NCI-H1092 (cell line): ENCODE measurements at regions not wholly inside any gene's neighbourhood (a gene's known extent, or its start where the extent isn't known, plus 50 kb on each side); places are given as distances from the start of the nearest gene placed in this dataset.
"Not testable (repeated sequence)": the region's sequence is repeated elsewhere in the genome, so short reads cannot be mapped to it uniquely, and the experiment has no call there.

Experiments used
- DNase-seq: peaks from one replicate; lab custom pipeline; 2025; lab: John Stamatoyannopoulos, UW

DNA sequence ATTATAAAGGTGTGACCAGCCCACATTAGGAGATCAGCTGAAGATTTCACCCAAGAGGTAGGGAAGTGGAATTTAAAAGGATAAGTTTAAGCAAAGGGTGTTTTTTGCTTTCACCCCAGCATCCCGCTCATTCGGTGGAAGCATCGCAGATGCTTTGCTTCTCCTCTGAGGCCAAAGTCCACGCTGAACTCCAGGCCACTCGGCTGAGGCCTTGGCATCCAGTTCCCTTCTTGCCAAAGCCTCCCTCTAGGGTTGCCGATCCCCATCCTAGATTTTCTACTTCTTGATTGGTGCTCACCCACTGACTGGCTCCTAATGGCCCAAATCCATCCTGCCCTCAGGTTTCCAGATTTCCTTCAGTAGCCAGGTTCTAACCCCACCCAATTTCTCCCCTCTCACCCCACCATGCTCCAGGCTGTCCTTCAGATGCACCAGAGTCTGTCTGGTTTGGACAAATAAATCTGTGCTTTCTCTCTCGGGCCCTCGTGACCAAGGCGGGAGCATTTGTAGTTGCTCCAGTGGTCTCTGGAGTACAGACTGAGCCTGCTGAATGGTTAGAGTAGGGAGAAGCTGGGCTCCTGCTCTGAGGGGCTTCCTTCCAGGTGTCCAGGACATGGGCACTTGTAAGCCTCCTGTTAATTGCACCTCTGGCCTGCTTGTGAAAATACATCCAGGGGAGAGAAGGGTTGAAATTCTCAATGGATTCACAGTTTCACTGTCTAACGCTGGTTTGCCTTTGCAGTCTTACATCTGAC lies 193.2 kb downstream of the C1orf94 start:
- no peak for DNase-seq

GRCh38 chr1:34370748-34371147 lies 194.0 kb downstream of the C1orf94 start:
- DNase-seq = no peak

- not testable (repeated sequence) for DNase-seq
These were observed 194.5 kb downstream of the C1orf94 start for GRCh38 chr1:34371179-34371578.

- no peak for DNase-seq
These were observed 195.3 kb downstream of the C1orf94 start for GRCh38 chr1:34371829-34372532.

GRCh38 chr1:34372891-34373290 lies 196.2 kb downstream of the C1orf94 start:
- DNase-seq = no peak

DNA sequence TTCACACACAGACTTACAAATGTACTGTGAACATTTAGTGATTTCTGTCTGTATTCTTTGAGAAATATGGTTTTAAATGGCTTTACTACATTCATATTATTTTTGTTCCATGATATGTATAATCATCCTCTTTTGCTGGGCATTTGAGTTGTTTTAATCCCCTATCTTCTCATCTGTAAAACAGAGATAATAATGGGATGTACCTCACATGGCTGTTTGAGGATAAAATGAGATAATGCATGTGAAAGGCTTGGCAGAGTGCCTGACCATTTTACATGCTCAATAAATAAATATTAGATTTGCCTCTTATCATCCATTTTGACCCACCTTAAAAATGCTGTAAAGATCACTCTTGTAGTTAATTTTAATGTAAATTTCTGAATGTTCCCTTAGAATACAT lies 197.2 kb downstream of the C1orf94 start:
- no peak for DNase-seq

DNA sequence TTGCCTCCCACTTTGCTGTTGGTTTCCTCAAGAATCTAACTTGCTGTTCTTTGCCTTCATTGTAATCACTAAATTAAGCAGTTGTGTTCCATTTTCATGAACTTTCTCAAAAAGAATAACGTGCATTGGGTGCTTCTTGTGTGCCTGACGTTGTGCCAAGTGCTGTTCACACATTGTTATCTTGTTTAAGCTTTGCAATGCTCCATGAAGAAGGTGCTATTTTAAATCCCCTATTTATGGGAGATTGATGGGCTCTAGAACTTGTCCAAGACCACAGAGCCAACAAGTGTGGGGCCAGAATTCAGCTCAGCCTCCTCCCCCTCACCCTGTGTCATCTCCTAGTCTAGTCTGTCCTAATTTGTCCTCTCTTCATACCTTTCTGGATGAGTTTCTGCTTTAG lies 199.8 kb downstream of the C1orf94 start:
- no peak for DNase-seq

DNA sequence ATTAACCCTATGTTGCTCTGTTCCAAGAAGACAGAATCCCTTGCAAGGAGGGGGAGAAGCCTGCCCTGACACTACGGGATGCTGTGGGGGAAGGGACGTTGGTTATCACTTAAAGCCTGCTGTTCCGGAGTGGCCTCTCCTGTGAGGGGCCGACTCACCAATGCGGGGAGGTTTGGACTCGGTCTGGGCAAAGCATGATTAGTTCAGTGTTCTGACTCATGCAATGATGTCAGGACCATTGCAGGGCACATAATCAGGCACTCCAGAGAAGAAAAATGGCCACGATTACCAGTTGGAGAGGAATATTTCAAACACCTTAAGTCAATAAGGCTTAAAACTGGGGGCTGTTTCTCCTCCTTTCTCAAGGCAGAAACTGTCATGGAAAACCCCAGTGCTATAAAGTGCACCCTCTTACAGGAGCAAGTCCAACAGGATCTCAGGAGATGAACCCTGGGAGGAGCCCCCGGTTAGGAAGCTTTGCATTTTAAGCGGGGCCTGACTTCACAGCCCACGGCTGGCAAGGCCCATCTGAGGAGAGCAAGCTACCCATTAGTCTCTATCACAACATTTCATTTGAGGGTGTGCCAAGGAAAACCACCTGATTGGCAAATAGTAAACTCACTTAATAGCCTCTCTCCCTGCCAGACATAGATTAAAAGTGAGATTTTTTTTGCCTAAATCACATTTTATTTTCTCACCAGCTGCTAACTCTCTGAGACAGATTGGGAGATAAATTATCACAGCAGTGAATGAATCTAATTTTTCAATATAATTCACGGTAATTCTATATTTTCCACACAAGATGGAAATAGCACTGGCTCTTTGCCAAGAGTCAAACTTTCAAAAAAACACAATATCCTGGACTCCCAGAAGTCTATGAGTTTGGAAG lies 202.5 kb downstream of the C1orf94 start:
- peak; percentile 6 for DNase-seq

DNA sequence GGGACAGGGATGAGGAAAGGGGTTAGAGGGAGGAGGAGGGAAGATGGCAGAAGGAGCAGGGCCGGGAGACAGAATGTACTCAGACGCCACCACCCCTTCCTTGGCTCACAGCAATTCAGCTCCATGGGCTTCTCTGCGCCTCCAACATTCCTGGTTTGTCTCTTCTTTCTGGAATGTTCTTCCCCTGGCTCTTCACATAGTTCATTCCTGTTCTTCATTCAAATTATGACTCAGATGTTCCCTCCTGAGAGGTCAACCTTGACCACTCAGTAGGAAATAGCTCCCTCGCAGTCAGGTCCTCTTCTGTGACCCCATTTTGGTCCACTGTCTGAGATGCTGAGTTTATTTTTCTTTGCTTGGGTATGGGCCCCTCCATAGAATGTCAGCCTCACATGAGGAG lies 203.2 kb downstream of the C1orf94 start:
- DNase-seq = no peak

DNA sequence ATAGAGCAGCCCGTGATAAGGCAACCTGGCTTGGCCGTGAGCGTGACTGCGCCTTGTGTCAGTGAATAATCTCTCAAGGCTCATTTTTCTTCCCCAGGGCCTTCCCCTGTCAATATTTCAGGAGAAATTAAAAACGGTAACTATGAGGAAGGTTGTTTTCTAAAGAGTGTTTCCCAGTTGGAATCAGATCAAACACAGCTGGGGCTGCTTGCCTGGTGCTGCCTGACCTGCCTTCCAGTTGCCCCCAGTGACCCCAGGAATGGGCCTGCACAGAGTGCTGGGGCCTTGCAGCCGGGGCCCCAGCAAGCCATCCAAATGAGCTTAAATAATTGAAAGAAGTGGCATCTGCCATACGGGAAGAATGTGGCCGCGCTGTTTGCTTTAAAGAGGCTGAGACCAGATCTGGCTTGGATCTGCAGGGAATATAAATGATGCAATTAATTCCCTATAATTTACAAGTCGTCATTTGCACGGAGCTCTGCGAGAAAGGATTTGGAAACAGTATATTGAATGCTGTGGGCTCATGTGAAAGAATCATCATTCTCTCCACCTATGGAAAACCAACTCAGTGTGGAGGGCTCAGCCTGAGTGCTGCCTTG lies 203.9 kb downstream of the C1orf94 start:
- no peak for DNase-seq

DNA sequence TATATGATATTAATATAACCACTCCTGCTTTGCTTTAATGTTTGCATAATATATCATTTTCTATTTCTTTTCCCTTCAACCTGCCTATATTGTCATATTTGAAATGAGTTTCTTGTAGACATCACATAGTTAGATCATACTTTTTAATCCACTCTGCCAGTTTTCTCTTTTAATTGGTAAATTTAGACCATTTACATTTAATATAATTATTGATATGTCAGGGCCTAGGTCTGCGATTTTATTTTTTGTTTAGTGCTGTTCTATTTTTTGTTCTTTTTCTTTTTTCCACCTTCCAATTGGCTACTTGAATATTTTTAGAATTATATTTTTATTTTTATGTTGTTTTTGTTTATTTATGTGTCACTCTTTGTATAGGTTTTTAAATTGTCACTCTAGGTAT lies 213.3 kb downstream of the C1orf94 start:
- no peak for DNase-seq

- no peak for DNase-seq
These were observed 219.3 kb downstream of the C1orf94 start for GRCh38 chr1:34396042-34396441.

DNA sequence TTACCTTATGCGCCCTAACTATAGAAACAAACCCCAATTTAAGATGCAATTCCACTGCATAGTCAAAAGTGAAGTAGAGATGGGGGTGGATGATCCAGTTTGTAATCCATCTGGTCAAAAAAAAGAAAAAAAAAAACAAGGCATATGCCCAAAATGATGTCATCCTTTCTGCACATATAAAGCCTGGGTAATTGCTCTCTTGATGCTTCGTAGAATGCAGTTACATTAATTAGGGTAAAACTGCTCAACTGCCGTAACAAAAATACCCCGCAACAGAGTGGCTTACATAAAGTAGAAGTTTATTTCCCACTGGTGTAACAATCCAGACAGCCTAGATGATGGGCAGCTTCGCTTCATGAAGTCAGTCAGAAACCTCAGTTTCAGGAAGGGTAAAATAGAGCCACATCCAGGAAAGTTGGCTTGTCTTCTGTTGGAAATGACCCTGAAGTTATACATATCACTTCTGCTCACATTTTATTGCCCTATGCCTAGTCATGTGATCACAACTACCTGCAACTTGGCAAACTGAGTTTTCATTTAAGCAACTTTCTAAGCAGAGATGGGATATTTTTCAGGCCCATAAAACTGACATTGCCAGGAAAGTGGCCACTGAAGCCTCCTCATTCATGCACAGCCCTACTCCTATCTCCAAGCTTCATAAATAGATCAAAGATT lies 221.7 kb downstream of the C1orf94 start:
- DNase-seq = no peak

- no peak for DNase-seq
These were observed 222.2 kb downstream of the C1orf94 start for GRCh38 chr1:34398916-34399275.

DNA sequence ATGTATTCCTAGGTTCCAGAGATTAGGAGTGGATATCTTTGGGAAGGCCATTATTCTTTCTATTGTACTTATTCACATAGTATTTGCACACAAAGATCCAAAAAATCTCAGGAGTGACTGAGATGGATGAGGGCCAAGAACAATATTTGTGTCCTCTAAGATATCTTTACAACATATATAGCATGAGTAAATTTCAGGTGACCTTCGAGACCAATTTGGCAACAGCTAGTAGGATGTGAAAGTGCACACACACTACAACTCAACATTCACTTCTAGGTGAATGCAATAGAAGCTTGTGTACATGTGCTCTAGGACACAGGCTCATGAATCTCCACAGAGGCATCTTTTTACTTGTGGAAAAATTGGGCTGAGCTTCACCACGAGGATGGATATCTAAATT lies 224.0 kb downstream of the C1orf94 start:
- DNase-seq = no peak

DNA sequence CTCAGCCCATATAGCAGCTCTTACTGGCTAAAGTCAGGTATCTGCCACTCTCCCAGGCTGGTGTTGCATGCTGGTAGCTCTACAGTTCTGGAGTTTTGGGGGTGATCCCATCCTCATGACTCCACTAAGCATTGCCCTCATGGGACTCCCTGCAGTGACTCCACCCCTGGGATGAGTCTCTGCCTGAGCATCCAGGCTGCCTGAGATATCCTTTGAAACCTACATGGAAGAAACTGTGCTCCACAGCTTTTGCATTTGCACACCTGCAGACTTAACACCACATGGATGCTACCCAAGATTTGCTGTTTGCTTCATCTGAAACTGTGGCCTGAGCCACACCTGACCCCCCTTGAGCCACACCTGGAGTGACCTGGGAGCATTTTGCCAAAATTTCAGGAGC lies 226.4 kb downstream of the C1orf94 start:
- no peak for DNase-seq

GRCh38 chr1:34404804-34405203 lies 228.1 kb downstream of the C1orf94 start:
- no peak for DNase-seq

- DNase-seq = no peak
These were observed 228.7 kb downstream of the C1orf94 start for GRCh38 chr1:34405266-34405959.

GRCh38 chr1:34406377-34406776 lies 229.7 kb downstream of the C1orf94 start:
- DNase-seq = no peak

DNA sequence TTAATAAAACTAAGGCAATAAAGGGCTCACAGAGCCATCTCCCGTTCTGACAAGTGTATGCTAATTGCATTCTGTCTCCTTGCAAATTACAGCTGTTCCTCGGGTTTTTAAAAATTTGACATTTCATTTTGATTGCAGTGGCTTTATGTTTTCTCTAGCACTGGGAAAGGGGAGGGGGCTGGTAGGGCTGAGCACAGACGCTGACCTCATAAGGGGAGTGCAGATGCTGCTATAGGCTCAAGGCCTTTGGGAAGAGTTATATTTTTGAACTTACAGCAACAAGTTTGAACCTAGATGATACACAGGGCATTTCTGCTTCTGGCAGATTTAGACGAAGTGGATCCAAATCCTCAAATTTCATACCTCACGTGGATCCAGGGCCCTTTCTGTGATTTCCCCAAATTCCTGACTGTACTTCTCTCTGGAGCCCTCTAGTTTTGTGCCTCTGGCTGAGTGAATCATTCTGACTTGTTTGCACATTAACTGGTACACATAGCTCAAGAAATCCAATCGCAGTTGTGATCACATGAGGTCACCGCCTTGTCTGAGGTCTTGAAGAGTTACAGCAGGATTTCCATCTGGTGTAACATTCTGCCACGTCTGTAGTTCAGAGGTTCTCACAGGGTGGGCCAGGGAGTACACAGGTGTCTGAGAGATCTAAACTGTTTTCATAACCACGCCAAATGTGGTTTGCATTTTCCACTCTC lies 230.3 kb downstream of the C1orf94 start:
- DNase-seq = no peak

DNA sequence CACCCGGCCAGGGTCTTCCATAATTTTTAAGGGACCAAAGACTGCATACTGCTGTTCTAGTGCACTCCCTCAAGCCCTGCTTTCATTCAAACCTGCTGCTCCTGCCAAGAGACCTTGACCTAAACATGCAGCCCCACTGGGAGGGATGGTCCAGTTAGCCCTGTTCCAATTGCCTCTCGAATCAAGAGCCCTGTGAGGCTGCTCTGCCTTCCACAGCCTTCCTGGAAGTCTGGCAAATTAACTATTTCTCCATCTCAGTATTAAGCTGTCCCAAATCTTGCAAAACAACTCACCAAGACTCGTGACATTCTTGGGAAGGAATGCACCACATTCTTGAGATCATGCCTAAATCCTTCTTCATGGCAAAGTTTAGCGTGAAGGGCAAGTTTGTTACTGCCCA lies 231.3 kb downstream of the C1orf94 start:
- no peak for DNase-seq
